ENCODE measurements at regions not wholly inside any gene's neighbourhood (a gene's known extent, or its start where the extent isn't known, plus 50 kb on each side); places are given as distances from the start of the nearest gene placed in this dataset.

- no peak for DNase-seq
- H3K36me3 Mint-ChIP-seq (ENCODE audit: low read depth), result no peaks in the 10 kb centered on the region
- H3K4me1 Mint-ChIP-seq, result peaks cover under 1% of the 10 kb centered on the region
- no peaks in the 10 kb centered on the region for H3K9me3 Mint-ChIP-seq
- no peak overlapping the region for H3K27ac Mint-ChIP-seq
- ChIA-PET CTCF (no interaction called here), POLR2A (no interaction called here)
- H3K27me3 Mint-ChIP-seq, result peaks cover 9% of the 10 kb centered on the region
- H3K4me3 Mint-ChIP-seq, result no peak overlapping the region
Observed at GRCh38 chr21:41677671-41678015, 89.2 kb downstream of the RIPK4 start.

GRCh38 chr21:41676198-41676597 lies 90.7 kb downstream of the RIPK4 start:
- ChIA-PET POLR2A (no interaction called here), CTCF (interaction anchor here (0.6 to 0.7 kb wide), 2 partner anchors 64 to 86 kb away, joined by 3 to 5 read pairs; no protein-coding TSS in a partner anchor)
- DNase-seq, result no peak
- Mint-ChIP-seq H3K4me1 (peaks cover 12% of the 10 kb centered on the region), H3K36me3 (ENCODE audit: low read depth) (no peaks in the 10 kb centered on the region), H3K9me3 (no peaks in the 10 kb centered on the region), H3K4me3 (no peak overlapping the region), H3K27me3 (peaks cover 12% of the 10 kb centered on the region), H3K27ac (no peak overlapping the region)

GRCh38 chr21:41675574-41675973 lies 91.3 kb downstream of the RIPK4 start:
- no peaks in the 10 kb centered on the region for H3K9me3 Mint-ChIP-seq
- CTCF ChIA-PET, result no interaction called here
- no peak overlapping the region for H3K4me3 Mint-ChIP-seq
- peaks cover 12% of the 10 kb centered on the region for H3K27me3 Mint-ChIP-seq
- no peak for DNase-seq
- H3K27ac Mint-ChIP-seq, result no peak overlapping the region
- H3K36me3 Mint-ChIP-seq (ENCODE audit: low read depth), result no peaks in the 10 kb centered on the region
- peaks cover 14% of the 10 kb centered on the region for H3K4me1 Mint-ChIP-seq
- POLR2A ChIA-PET, result no interaction called here

- H3K9me3 Mint-ChIP-seq, result no peaks in the 10 kb centered on the region
- no peak overlapping the region for H3K4me3 Mint-ChIP-seq
- ChIA-PET CTCF (no interaction called here), POLR2A (no interaction called here)
- H3K27ac Mint-ChIP-seq, result no peak overlapping the region
- peaks cover 14% of the 10 kb centered on the region for H3K4me1 Mint-ChIP-seq
- DNase-seq, result no peak
- no peaks in the 10 kb centered on the region for H3K36me3 Mint-ChIP-seq (ENCODE audit: low read depth)
- H3K27me3 Mint-ChIP-seq, result peaks cover 12% of the 10 kb centered on the region
Observed at GRCh38 chr21:41674402-41674801, 92.5 kb downstream of the RIPK4 start.

- POLR2A ChIA-PET, result no interaction called here
- CTCF ChIA-PET, result no interaction called here
- Mint-ChIP-seq H3K9me3 (no peaks in the 10 kb centered on the region), H3K4me3 (no peak overlapping the region), H3K36me3 (ENCODE audit: low read depth) (no peaks in the 10 kb centered on the region), H3K27me3 (peaks cover 10% of the 10 kb centered on the region), H3K4me1 (peaks cover 14% of the 10 kb centered on the region), H3K27ac (no peak overlapping the region)
- DNase-seq, result no peak
Observed at GRCh38 chr21:41673596-41674335, 93.1 kb downstream of the RIPK4 start.

- H3K9me3 Mint-ChIP-seq, result no peaks in the 10 kb centered on the region
- no peak overlapping the region for H3K4me3 Mint-ChIP-seq
- ChIA-PET CTCF (no interaction called here), POLR2A (no interaction called here)
- DNase-seq, result no peak
- H3K27me3 Mint-ChIP-seq, result peaks cover 8% of the 10 kb centered on the region
- peaks cover 14% of the 10 kb centered on the region for H3K4me1 Mint-ChIP-seq
- H3K27ac Mint-ChIP-seq, result no peak overlapping the region
- no peaks in the 10 kb centered on the region for H3K36me3 Mint-ChIP-seq (ENCODE audit: low read depth)
Observed at GRCh38 chr21:41673071-41673470, 93.8 kb downstream of the RIPK4 start.

- ChIA-PET CTCF (no interaction called here), POLR2A (no interaction called here)
- Mint-ChIP-seq H3K4me3 (no peak overlapping the region), H3K36me3 (ENCODE audit: low read depth) (no peaks in the 10 kb centered on the region), H3K27me3 (peaks cover 8% of the 10 kb centered on the region), H3K4me1 (peaks cover 14% of the 10 kb centered on the region), H3K27ac (no peak overlapping the region), H3K9me3 (no peaks in the 10 kb centered on the region)
- DNase-seq, result no peak
Observed at GRCh38 chr21:41672543-41672915, 94.3 kb downstream of the RIPK4 start.

GRCh38 chr21:41671859-41672542 lies 94.9 kb downstream of the RIPK4 start:
- POLR2A ChIA-PET, result no interaction called here
- no peak overlapping the region for H3K4me3 Mint-ChIP-seq
- CTCF ChIA-PET, result no interaction called here

GRCh38 chr21:41671212-41671762 lies 95.6 kb downstream of the RIPK4 start:
- Mint-ChIP-seq H3K27me3 (peaks cover 7% of the 10 kb centered on the region), H3K4me1 (peaks cover 14% of the 10 kb centered on the region), H3K36me3 (ENCODE audit: low read depth) (no peaks in the 10 kb centered on the region), H3K9me3 (no peaks in the 10 kb centered on the region), H3K27ac (no peak overlapping the region), H3K4me3 (no peak overlapping the region)
- ChIA-PET CTCF (no interaction called here), POLR2A (no interaction called here)
- no peak for DNase-seq

More at GRCh38 chr21:41671859-41672542, 94.9 kb downstream of the RIPK4 start:
- H3K27ac Mint-ChIP-seq, result no peak overlapping the region
- H3K27me3 Mint-ChIP-seq, result peaks cover 8% of the 10 kb centered on the region
- peak; percentile 25 for DNase-seq
- H3K4me1 Mint-ChIP-seq, result peaks cover 14% of the 10 kb centered on the region
- no peaks in the 10 kb centered on the region for H3K9me3 Mint-ChIP-seq
- H3K36me3 Mint-ChIP-seq (ENCODE audit: low read depth), result no peaks in the 10 kb centered on the region

GRCh38 chr21:41670056-41670805 lies 96.6 kb downstream of the RIPK4 start:
- no peaks in the 10 kb centered on the region for H3K9me3 Mint-ChIP-seq
- H3K4me3 Mint-ChIP-seq, result no peak overlapping the region
- no peak for DNase-seq
- H3K4me1 Mint-ChIP-seq, result peaks cover 14% of the 10 kb centered on the region
- peaks cover 5% of the 10 kb centered on the region for H3K27me3 Mint-ChIP-seq
- no peaks in the 10 kb centered on the region for H3K36me3 Mint-ChIP-seq (ENCODE audit: low read depth)
- no peak overlapping the region for H3K27ac Mint-ChIP-seq
- ChIA-PET POLR2A (no interaction called here), CTCF (no interaction called here)

- ChIA-PET POLR2A (no interaction called here), CTCF (no interaction called here)
- peaks cover 5% of the 10 kb centered on the region for H3K27me3 Mint-ChIP-seq
- no peak overlapping the region for H3K27ac Mint-ChIP-seq
- no peaks in the 10 kb centered on the region for H3K36me3 Mint-ChIP-seq (ENCODE audit: low read depth)
- H3K4me1 Mint-ChIP-seq, result peaks cover 14% of the 10 kb centered on the region
- H3K9me3 Mint-ChIP-seq, result no peaks in the 10 kb centered on the region
- no peak for DNase-seq
- no peak overlapping the region for H3K4me3 Mint-ChIP-seq
Observed at GRCh38 chr21:41669533-41669830, 97.4 kb downstream of the RIPK4 start.

- Mint-ChIP-seq H3K27me3 (peaks cover 4% of the 10 kb centered on the region), H3K27ac (no peak overlapping the region), H3K9me3 (no peaks in the 10 kb centered on the region), H3K36me3 (ENCODE audit: low read depth) (no peaks in the 10 kb centered on the region), H3K4me1 (peaks cover 14% of the 10 kb centered on the region), H3K4me3 (no peak overlapping the region)
- no peak for DNase-seq
- CTCF ChIA-PET, result no interaction called here
- POLR2A ChIA-PET, result no interaction called here
Observed at GRCh38 chr21:41668686-41669532, 97.9 kb downstream of the RIPK4 start.

- Mint-ChIP-seq H3K9me3 (no peaks in the 10 kb centered on the region), H3K36me3 (ENCODE audit: low read depth) (no peaks in the 10 kb centered on the region), H3K27me3 (peaks cover 2% of the 10 kb centered on the region), H3K4me1 (peaks cover 14% of the 10 kb centered on the region), H3K27ac (no peak overlapping the region), H3K4me3 (no peak overlapping the region)
- POLR2A ChIA-PET, result no interaction called here
- CTCF ChIA-PET, result no interaction called here
- no peak for DNase-seq
Observed at GRCh38 chr21:41668051-41668541, 98.8 kb downstream of the RIPK4 start.

Measured in activated CD4-positive, alpha-beta memory T cell treated with anti-CD3 and anti-CD28 coated beads, Interleukin-2, amount 10 ng/mL, durations not matched to agents 7 days and 5 days (primary cell).